Keratinocyte (primary cell): ENCODE measurements at regions not wholly inside any gene's neighbourhood (a gene's known extent, or its start where the extent isn't known, plus 50 kb on each side); places are given as distances from the start of the nearest gene placed in this dataset.

Experiments
- DNase-seq: peaks from one replicate; pipeline ENCODE4 v3.0.0-alpha.2; 2011; ENCODE audit warnings: low read depth, missing footprints, low spot score
- FAIRE-seq: peaks from 2 replicates; lab custom pipeline; 2011; peaks lifted over from hg19 to GRCh38; lab: Jason Lieb, UNC
- H2AFZ ChIP-seq: 2 replicates; pipeline ENCODE4 v1.6.0; 2012; ENCODE audit warnings: low read length, control low read depth, inconsistent platforms; ENCODE audit not compliant: control insufficient read depth
- H3K27ac ChIP-seq: 2 replicates; pipeline ENCODE4 v1.5.1; 2011; ENCODE audit warnings: low read length; ENCODE audit not compliant: control insufficient read depth, insufficient read depth
- H3K27me3 ChIP-seq: 3 replicates; pipeline ENCODE4 v1.6.0; 2011; ENCODE audit warnings: low read length; ENCODE audit not compliant: control insufficient read depth, insufficient read depth; ENCODE audit errors: extremely low read depth
- H3K36me3 ChIP-seq, 2 experiments: 2 replicates in 1 of 2; 3 replicates in 1 of 2; pipeline ENCODE4 v1.5.1; 2011; ENCODE audit warnings: low read length in 2 of 2, mild to moderate bottlenecking in 1 of 2; ENCODE audit not compliant: control insufficient read depth in 2 of 2, insufficient read depth in 2 of 2; ENCODE audit errors: extremely low read depth in 1 of 2
- H3K4me1 ChIP-seq: 3 replicates; pipeline ENCODE4 v1.5.1; 2011; ENCODE audit warnings: low read length; ENCODE audit not compliant: control insufficient read depth, insufficient read depth; ENCODE audit errors: extremely low read depth
- H3K4me2 ChIP-seq: 3 replicates; pipeline ENCODE4 v1.6.0; 2011; ENCODE audit warnings: low read depth, low read length; ENCODE audit not compliant: control insufficient read depth, insufficient read depth; ENCODE audit errors: extremely low read depth
- H3K4me3 ChIP-seq, 3 experiments: fragments of 200-600 bp in 1 of 3; sonication (generic) in 1 of 3; 2 replicates in 2 of 3; 3 replicates in 1 of 3; pipeline ENCODE4 v1.5.1; 2011 to 2016; ENCODE audit warnings: low read length in 3 of 3, mild to moderate bottlenecking in 3 of 3, control low read depth in 2 of 3, inconsistent platforms in 1 of 3, low read depth in 1 of 3, mixed read lengths in 1 of 3, mixed run types in 1 of 3, moderate library complexity in 1 of 3; ENCODE audit not compliant: control insufficient read depth in 2 of 3, insufficient read depth in 2 of 3; ENCODE audit errors: extremely low read depth in 1 of 3
- H3K79me2 ChIP-seq: 2 replicates; pipeline ENCODE4 v1.6.0; 2012; ENCODE audit warnings: low read length; ENCODE audit not compliant: control insufficient read depth, insufficient read depth
- H3K9ac ChIP-seq: 3 replicates; pipeline ENCODE4 v1.6.0; 2011; ENCODE audit warnings: low read length; ENCODE audit not compliant: control insufficient read depth, insufficient read depth; ENCODE audit errors: extremely low read depth
- H3K9me1 ChIP-seq: 3 replicates; pipeline ENCODE4 v1.6.0; 2011; ENCODE audit warnings: low read length; ENCODE audit not compliant: control insufficient read depth, insufficient read depth; ENCODE audit errors: extremely low read depth
- H3K9me3 ChIP-seq: 2 replicates; pipeline ENCODE4 v1.5.1; 2012; ENCODE audit warnings: low read depth, low read length; ENCODE audit not compliant: control insufficient read depth
- H4K20me1 ChIP-seq: 3 replicates; pipeline ENCODE4 v1.6.0; 2011; ENCODE audit warnings: low read length; ENCODE audit not compliant: control insufficient read depth, insufficient read depth; ENCODE audit errors: extremely low read depth
- CTCF ChIP-seq, 3 experiments: IDR thresholded peaks in 1 of 3; conservative IDR thresholded peaks in 1 of 3; optimal IDR thresholded peaks in 1 of 3; 2 replicates in 2 of 3; 3 replicates in 1 of 3; pipeline versions ENCODE3 to v1.5.1; 2011; ENCODE audit warnings: low read length in 3 of 3, mild to moderate bottlenecking in 3 of 3, moderate library complexity in 2 of 3, control low read depth in 1 of 3, inconsistent platforms in 1 of 3; ENCODE audit not compliant: insufficient read depth in 2 of 3; ENCODE audit errors: extremely low read depth in 1 of 3
- EZH2 ChIP-seq: IDR thresholded peaks from one replicate; pipeline ENCODE4 v1.6.1; 2012; ENCODE audit warnings: inconsistent platforms, mild to moderate bottlenecking, low read length, moderate library complexity
- dilution Hi-C: fragments of 300-500 bp; cut with MboI; formaldehyde crosslinking; loops from one replicate; pipeline ENCODE4 v1.7.0; 2020; ENCODE audit warnings: low sequenced_read_pairs; ENCODE audit not compliant: extremely low pct_ligation_motif_present

DNA sequence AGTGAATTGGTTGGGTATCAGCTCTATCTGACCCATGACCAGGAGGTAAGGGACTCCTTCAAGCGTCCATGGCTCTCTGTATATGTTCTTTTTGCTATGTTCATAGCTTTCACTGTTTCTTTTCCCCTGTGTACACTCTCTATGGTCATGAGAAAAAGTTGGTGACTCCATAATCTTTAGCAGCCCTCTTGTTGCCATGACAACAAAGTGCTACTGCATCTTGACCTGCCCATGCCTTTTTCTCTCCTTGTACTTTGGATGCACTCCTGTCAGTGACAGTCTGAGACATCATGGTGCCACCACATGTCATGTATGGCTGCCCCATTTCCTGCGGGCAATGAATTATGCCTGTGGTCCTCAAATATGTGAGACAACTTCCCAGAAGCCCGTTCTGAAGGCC lies 280.2 kb downstream of the TMEM121 start:
- no peaks in the 10 kb centered on the region for H3K79me2 ChIP-seq
- no peaks in the 10 kb centered on the region for H3K9me3 ChIP-seq
- H3K36me3 ChIP-seq: no peaks in the 10 kb centered on the region
- DNase-seq (no peak), FAIRE-seq (no peak)
- no peak for TF ChIP-seq CTCF (optimal IDR thresholded peaks at IDR 0.05 in 1 of 3, IDR thresholded peaks at IDR 0.05 in 1 of 3, conservative IDR thresholded peaks at IDR 0.05 in 1 of 3; ENCODE audit: extremely low read depth in 1 of 3, insufficient read depth in 2 of 3, low read length in 3 of 3)
- no peak for TF ChIP-seq EZH2
- dilution Hi-C loops: no loop called here
- no peaks in the 10 kb centered on the region for H4K20me1 ChIP-seq
- no peak overlapping the region for H3K4me2 ChIP-seq
- no peaks in the 10 kb centered on the region for H3K9me1 ChIP-seq
- no peak overlapping the region for H2AFZ ChIP-seq
- no peaks in the 10 kb centered on the region for H3K27me3 ChIP-seq
- H3K4me3 ChIP-seq: no peak overlapping the region
- H3K27ac ChIP-seq: no peak overlapping the region
- H3K9ac ChIP-seq: no peak overlapping the region
- H3K4me1 ChIP-seq: no peaks in the 10 kb centered on the region

DNA sequence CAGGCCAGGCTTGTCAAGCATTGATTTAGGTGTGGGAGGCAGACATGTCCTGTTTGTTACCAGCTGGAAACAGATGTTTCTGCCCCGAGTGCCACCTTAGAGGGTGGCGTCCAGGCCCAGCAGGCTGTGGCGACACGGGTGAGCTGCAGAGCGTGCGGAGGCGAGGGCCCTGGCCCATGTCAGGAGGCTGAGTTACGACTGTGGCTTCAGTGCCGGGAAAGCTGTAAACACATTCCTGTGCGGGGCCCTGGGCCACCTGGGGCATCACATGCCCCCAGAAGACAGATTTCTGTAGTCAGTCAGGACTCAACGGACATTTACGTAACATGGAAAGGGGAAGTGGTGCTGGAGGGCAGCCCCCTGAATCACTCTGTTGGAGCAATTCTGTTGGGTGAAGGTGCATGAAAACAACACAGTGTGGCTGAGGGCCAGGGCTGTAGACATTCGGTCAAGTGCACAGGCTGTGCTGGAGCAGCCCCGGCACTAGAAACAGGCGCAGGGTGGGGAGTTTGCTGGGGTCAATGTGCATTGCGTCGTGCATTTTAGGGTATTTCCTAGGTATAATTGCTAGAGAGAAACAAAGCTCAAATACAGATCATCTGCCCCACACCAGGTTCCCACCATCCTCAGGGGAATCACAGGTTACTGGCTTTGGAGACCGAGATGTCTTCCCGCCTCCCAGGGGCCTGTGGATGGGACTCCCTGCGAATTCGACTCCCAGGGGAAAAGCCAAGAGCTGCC lies 291.8 kb downstream of the TMEM121 start:
- DNase-seq (no peak), FAIRE-seq (no peak)
- no peaks in the 10 kb centered on the region for H3K27me3 ChIP-seq
- no peaks in the 10 kb centered on the region for H4K20me1 ChIP-seq
- no peaks in the 10 kb centered on the region for H3K36me3 ChIP-seq
- H3K9ac ChIP-seq: no peak overlapping the region
- TF ChIP-seq CTCF (optimal IDR thresholded peaks at IDR 0.05 in 1 of 3, IDR thresholded peaks at IDR 0.05 in 1 of 3, conservative IDR thresholded peaks at IDR 0.05 in 1 of 3; ENCODE audit: extremely low read depth in 1 of 3, insufficient read depth in 2 of 3, low read length in 3 of 3) (no peak), EZH2 (no peak)
- H3K9me1 ChIP-seq: no peaks in the 10 kb centered on the region
- no peaks in the 10 kb centered on the region for H3K4me1 ChIP-seq
- dilution Hi-C loops: no loop called here
- H3K79me2 ChIP-seq: no peaks in the 10 kb centered on the region
- peaks cover 13% of the 10 kb centered on the region for H3K9me3 ChIP-seq
- H3K4me3 ChIP-seq: no peak overlapping the region
- no peak overlapping the region for H3K27ac ChIP-seq
- no peak overlapping the region for H3K4me2 ChIP-seq
- no peak overlapping the region for H2AFZ ChIP-seq
